Uterus (tissue), 2 donors: ENCODE measurements at regions not wholly inside any gene's neighbourhood (a gene's known extent, or its start where the extent isn't known, plus 50 kb on each side); places are given as distances from the start of the nearest gene placed in this dataset.

Experiments
- POLR2A ChIP-seq, 2 donors: fragments of 450-650 bp; IDR thresholded peaks; one replicate each; pipeline ENCODE4 v1.6.1; 2016; ENCODE audit warnings: antibody characterized with exemption in 2 of 2, mild to moderate bottlenecking in 1 of 2, moderate library complexity in 1 of 2
- TF ChIP-seq, protein P1 (sequence below), 4 experiments: fragments of 200-600 bp in 2 of 4; fragments of 450-650 bp in 2 of 4; sonication (generic) in 2 of 4; IDR thresholded peaks; one replicate each; pipeline ENCODE4 v1.5.1; 2016 to 2019; ENCODE audit warnings: antibody characterized with exemption in 4 of 4, mild to moderate bottlenecking in 2 of 4, moderate library complexity in 1 of 4

DNA sequence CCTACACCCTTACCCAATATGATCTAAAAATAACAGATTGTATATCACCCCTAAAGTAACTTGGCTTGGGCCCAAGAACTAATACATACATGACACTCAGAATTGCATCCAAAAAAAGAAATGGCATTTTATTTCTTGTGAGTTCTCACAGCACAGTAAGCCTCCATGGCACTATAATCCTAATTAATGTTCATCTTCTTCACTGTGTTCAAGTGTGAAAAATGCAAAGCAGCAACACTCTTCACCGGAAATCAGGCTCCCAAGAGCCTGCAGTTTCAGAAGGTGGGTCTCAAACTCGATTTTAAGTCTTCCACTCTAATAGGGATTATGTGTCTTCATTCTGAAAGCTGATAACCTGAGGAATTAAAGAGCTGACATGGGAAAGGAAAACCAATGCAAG is 142.8 kb upstream of the TSC22D2 start:
- no peak for TF ChIP-seq POLR2A (IDR thresholded peaks at IDR 0.05)
- TF ChIP-seq, protein P1, sequence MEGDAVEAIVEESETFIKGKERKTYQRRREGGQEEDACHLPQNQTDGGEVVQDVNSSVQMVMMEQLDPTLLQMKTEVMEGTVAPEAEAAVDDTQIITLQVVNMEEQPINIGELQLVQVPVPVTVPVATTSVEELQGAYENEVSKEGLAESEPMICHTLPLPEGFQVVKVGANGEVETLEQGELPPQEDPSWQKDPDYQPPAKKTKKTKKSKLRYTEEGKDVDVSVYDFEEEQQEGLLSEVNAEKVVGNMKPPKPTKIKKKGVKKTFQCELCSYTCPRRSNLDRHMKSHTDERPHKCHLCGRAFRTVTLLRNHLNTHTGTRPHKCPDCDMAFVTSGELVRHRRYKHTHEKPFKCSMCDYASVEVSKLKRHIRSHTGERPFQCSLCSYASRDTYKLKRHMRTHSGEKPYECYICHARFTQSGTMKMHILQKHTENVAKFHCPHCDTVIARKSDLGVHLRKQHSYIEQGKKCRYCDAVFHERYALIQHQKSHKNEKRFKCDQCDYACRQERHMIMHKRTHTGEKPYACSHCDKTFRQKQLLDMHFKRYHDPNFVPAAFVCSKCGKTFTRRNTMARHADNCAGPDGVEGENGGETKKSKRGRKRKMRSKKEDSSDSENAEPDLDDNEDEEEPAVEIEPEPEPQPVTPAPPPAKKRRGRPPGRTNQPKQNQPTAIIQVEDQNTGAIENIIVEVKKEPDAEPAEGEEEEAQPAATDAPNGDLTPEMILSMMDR (IDR thresholded peaks at IDR 0.05): no peak
